ENCODE measurements at regions not wholly inside any gene's neighbourhood (a gene's known extent, or its start where the extent isn't known, plus 50 kb on each side); places are given as distances from the start of the nearest gene placed in this dataset.

DNA sequence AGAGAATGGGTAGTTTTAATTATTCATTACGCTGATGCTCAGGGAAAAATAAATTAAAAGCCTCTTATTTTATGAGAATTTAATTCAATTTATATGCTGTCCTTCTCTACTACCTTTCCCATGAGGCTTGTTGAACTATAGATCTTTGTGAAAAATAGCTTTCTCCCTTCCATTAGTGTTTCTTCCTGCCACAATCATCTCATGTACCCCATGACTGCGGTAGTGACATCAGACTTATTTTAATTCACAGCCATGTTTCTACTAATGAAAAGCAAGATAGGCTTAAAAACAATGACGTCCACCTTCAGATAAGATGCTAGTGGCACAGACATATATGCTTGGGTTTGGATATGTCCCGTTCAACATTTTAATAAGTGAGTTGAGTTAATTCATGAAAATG is 87.4 kb upstream of the TMEM47 start:
- TF ChIP-seq, protein P1, sequence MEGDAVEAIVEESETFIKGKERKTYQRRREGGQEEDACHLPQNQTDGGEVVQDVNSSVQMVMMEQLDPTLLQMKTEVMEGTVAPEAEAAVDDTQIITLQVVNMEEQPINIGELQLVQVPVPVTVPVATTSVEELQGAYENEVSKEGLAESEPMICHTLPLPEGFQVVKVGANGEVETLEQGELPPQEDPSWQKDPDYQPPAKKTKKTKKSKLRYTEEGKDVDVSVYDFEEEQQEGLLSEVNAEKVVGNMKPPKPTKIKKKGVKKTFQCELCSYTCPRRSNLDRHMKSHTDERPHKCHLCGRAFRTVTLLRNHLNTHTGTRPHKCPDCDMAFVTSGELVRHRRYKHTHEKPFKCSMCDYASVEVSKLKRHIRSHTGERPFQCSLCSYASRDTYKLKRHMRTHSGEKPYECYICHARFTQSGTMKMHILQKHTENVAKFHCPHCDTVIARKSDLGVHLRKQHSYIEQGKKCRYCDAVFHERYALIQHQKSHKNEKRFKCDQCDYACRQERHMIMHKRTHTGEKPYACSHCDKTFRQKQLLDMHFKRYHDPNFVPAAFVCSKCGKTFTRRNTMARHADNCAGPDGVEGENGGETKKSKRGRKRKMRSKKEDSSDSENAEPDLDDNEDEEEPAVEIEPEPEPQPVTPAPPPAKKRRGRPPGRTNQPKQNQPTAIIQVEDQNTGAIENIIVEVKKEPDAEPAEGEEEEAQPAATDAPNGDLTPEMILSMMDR (IDR thresholded peaks at IDR 0.05) = no peak
- no peak for TF ChIP-seq POLR2A (IDR thresholded peaks at IDR 0.05)

Data from thyroid gland (tissue), 4 donors.